GM10266 (cell line): ENCODE measurements at regions not wholly inside any gene's neighbourhood (a gene's known extent, or its start where the extent isn't known, plus 50 kb on each side); places are given as distances from the start of the nearest gene placed in this dataset.

Experiments used
- DNase-seq: peaks from one replicate; pipeline ENCODE4 v3.0.0; 2012; ENCODE audit errors: extremely low spot score
- TF ChIP-seq, protein P1 (sequence below): IDR thresholded peaks from 2 replicates; pipeline ENCODE4 v1.5.1; 2012; ENCODE audit warnings: mild to moderate bottlenecking, low read depth; ENCODE audit not compliant: control insufficient read depth, insufficient read depth; ENCODE audit errors: missing control alignments

DNA sequence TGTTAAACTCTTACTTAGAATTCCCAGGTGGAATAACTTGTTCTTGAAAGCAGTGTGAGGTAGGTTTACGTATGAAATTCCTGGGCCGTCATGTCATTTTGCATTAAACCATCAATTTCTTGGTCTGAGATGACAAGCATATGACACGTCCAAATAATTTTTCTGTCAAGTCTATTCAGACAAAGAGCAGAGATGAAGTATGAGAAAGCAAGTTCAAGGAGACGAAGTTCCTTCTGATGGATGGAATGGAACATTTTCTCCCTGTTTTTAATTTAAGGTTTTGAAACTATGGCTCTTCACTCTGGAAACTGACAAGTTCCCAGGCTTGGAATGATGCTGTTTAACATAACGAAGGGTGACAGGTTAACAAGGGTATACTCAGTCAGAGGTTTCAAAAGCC is 252.8 kb upstream of the SFRP2 start:
- TF ChIP-seq, protein P1, sequence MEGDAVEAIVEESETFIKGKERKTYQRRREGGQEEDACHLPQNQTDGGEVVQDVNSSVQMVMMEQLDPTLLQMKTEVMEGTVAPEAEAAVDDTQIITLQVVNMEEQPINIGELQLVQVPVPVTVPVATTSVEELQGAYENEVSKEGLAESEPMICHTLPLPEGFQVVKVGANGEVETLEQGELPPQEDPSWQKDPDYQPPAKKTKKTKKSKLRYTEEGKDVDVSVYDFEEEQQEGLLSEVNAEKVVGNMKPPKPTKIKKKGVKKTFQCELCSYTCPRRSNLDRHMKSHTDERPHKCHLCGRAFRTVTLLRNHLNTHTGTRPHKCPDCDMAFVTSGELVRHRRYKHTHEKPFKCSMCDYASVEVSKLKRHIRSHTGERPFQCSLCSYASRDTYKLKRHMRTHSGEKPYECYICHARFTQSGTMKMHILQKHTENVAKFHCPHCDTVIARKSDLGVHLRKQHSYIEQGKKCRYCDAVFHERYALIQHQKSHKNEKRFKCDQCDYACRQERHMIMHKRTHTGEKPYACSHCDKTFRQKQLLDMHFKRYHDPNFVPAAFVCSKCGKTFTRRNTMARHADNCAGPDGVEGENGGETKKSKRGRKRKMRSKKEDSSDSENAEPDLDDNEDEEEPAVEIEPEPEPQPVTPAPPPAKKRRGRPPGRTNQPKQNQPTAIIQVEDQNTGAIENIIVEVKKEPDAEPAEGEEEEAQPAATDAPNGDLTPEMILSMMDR = no peak
- DNase-seq = no peak

GRCh38 chr4:154039435-154040343 is 250.8 kb upstream of the SFRP2 start:
- no peak for DNase-seq
- TF ChIP-seq, protein P1 = no peak

GRCh38 chr4:154036856-154037255 is 248.0 kb upstream of the SFRP2 start:
- TF ChIP-seq, protein P1 = no peak
- DNase-seq = no peak

GRCh38 chr4:154035341-154035740 is 246.5 kb upstream of the SFRP2 start:
- TF ChIP-seq, protein P1 = no peak
- no peak for DNase-seq

DNA sequence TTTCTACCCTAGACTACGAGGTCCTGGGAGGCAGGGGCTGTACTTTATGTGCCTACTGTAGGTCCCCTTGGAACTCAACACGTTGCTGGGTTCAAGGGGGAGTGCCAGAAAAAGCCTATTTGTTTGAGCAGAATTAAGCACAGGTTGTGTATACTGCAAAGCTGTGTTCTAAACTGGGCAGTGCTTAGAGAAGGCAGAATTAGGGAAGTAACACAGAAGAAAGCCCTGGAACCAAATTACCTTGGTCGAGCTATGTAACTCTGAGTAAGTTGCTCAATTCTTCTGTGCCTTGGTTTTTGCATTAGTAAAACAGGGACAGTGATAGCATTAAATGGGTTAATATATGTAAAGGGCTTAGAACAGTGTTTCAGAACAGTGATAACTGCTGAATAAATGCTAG is 245.0 kb upstream of the SFRP2 start:
- TF ChIP-seq, protein P1 = no peak
- DNase-seq = no peak

DNA sequence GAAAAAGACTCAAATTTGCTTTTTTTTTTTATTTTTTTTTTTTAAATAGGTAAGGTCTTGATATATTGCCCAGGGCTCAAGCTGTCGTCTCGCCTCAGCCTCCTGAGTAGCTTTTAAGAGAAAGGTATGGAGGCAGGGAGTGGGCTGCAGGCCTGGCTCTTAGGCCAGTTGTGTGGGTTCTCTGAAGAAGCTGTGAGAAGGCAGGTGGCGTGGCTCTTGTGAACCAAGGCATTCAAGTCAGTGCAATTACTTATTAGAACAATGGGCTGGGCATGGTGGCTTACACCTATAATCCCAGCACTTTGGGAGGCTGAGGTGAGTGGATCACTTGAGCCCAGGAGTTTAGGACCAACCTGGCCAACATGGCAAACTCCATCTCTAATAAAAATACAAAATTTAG is 244.0 kb upstream of the SFRP2 start:
- no peak for DNase-seq
- TF ChIP-seq, protein P1 = no peak

DNA sequence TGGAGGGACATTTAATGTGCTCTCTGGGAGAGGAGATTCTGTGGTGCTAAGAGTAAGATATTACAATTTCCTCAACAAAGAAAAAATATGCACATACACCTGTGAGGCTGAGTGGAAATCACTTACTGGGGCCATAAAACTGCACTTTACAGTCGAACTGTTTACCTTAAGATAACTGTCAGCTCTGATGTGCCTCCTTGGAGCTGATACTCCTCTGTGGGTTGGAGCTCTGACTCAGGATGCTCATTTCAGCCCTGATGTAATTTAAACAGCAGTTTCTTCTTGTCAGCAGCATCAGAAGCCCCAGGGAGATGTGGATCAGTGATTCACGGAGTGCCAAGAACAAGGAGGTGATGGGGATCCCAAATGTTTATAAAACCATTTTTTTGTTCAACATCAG is 241.9 kb upstream of the SFRP2 start:
- no peak for DNase-seq

More for the DNA sequence above, 241.9 kb upstream of the SFRP2 start:
- TF ChIP-seq, protein P1 = no peak
